Right lobe of liver (tissue), 4 donors: ENCODE measurements at regions not wholly inside any gene's neighbourhood (a gene's known extent, or its start where the extent isn't known, plus 50 kb on each side); places are given as distances from the start of the nearest gene placed in this dataset.

Source experiments
- POLR2A ChIP-seq: fragments of 450-650 bp; IDR thresholded peaks from one replicate; pipeline ENCODE4 v1.6.1; 2017; ENCODE audit warnings: antibody characterized with exemption, mild to moderate bottlenecking
- TF ChIP-seq, protein P1 (sequence below), 4 donors: fragments of 200-600 bp in 3 of 4; fragments of 450-650 bp in 1 of 4; IDR thresholded peaks; one replicate each; pipeline versions ENCODE4 v1.5.1 to v1.8.0; 2016 to 2022; ENCODE audit warnings: antibody characterized with exemption in 4 of 4, mild to moderate bottlenecking in 2 of 4
- donor health status: DM: no; HTN: no; CAD: no.
- donor health status: DM: no; HTN: no; CAD: no.
- donor health status: DM: no; HTN: yes; CAD: no.

DNA sequence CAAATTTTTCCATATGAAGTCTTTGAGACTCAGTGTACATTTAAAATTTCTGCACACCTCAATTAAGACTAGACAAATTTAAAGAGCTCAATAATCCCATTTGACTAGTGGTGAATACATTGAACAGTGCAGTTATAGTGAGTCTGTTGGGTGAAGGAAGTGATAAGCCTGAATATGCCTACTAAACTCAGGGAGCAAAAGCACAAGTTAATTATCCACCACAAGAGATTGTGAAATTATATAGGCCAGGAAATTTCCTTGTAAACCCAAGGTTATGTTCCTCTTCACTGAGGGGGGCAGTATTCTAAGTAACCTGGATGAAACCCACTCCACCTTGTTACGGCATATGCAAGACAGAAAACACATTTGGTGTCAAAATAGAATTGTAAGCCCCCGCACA is 612.9 kb upstream of the DAB2 start:
- TF ChIP-seq, protein P1, sequence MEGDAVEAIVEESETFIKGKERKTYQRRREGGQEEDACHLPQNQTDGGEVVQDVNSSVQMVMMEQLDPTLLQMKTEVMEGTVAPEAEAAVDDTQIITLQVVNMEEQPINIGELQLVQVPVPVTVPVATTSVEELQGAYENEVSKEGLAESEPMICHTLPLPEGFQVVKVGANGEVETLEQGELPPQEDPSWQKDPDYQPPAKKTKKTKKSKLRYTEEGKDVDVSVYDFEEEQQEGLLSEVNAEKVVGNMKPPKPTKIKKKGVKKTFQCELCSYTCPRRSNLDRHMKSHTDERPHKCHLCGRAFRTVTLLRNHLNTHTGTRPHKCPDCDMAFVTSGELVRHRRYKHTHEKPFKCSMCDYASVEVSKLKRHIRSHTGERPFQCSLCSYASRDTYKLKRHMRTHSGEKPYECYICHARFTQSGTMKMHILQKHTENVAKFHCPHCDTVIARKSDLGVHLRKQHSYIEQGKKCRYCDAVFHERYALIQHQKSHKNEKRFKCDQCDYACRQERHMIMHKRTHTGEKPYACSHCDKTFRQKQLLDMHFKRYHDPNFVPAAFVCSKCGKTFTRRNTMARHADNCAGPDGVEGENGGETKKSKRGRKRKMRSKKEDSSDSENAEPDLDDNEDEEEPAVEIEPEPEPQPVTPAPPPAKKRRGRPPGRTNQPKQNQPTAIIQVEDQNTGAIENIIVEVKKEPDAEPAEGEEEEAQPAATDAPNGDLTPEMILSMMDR (IDR thresholded peaks at IDR 0.05), result no peak
- TF ChIP-seq POLR2A, result no peak
